Prostate gland (tissue), 2 donors: ENCODE measurements at regions not wholly inside any gene's neighbourhood (a gene's known extent, or its start where the extent isn't known, plus 50 kb on each side); places are given as distances from the start of the nearest gene placed in this dataset.
"Not testable (repeated sequence)": the region's sequence is repeated elsewhere in the genome, so short reads cannot be mapped to it uniquely, and the experiment has no call there.

Source experiments
- DNase-seq: peaks from one replicate; pipeline ENCODE4 v3.0.0-alpha.2; 2019; ENCODE audit warnings: low spot score
- H3K27ac ChIP-seq, 2 donors: fragments of 200-600 bp; sonication (generic); 2 replicates each; pipeline ENCODE4 v1.5.1; 2017 to 2019
- H3K27me3 ChIP-seq: fragments of 200-600 bp; sonication (generic); replicated peaks from 2 replicates; pipeline ENCODE4 v1.5.1; 2019; ENCODE audit not compliant: insufficient read depth
- H3K36me3 ChIP-seq, 2 donors: fragments of 200-600 bp; sonication (generic); 1 replicate in 1 of 2; 2 replicates in 1 of 2; pipeline versions ENCODE4 v1.5.1 to v1.8.1; 2017 to 2019
- H3K4me1 ChIP-seq: fragments of 200-600 bp; sonication (generic); replicated peaks from 2 replicates; pipeline ENCODE4 v1.5.1; 2019
- H3K4me3 ChIP-seq, 2 donors: fragments of 200-600 bp; sonication (generic); 2 replicates each; pipeline ENCODE4 v1.5.1; 2017 to 2019
- H3K9me3 ChIP-seq: fragments of 200-600 bp; sonication (generic); 2 replicates; pipeline ENCODE4 v1.5.1; 2017
- CTCF ChIP-seq, 4 experiments: fragments of 200-600 bp in 2 of 4; fragments of 450-650 bp in 2 of 4; sonication (generic) in 2 of 4; IDR thresholded peaks; 1 replicate in 3 of 4; 2 replicates in 1 of 4; pipeline ENCODE4 v1.5.1; 2016 to 2019; ENCODE audit warnings: antibody characterized with exemption in 4 of 4, mild to moderate bottlenecking in 2 of 4, moderate library complexity in 2 of 4
- POLR2A ChIP-seq: fragments of 450-650 bp; IDR thresholded peaks from one replicate; pipeline ENCODE4 v1.6.1; 2016; ENCODE audit warnings: antibody characterized with exemption, mild to moderate bottlenecking
- POLR2AphosphoS5 ChIP-seq: sonication (generic); formaldehyde crosslinking; IDR thresholded peaks from one replicate; pipeline ENCODE4 v1.6.1; 2017; ENCODE audit warnings: antibody characterized with exemption
- WGBS: methylation state at CpG from one replicate; pipeline ENCODE4 v1.1.5; 2018; 5-methylcytosine and 5-hydroxymethylcytosine counted together
- intact Hi-C: fragments of 100-400 bp; cut with DNase I; formaldehyde crosslinking; loops from one replicate; pipeline ENCODE4 v1.14.2; 2022

DNA sequence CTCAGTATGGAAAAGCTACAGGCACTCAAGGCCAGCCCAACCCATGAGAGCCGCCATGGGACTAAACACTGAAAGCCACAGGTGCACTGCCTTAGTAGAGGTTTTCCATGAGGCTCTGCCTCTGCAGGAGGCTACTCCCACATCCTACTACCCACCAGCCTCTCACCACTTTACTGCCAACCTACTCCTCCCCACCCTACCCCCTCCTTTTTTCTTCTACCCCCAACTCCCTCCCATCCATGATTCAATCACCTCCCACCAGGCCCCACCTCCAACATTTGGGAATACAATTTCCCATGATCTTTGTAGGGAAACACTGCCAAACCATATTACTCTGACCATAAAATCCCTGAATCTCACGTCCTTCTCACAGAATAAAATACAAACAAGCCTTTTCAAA lies 101.6 kb upstream of the CTSV start:
- Histone ChIP-seq H3K27me3 (no peaks in the 10 kb centered on the region), H3K4me3 (no peak overlapping the region), H3K4me1 (no peaks in the 10 kb centered on the region), H3K9me3 (no peaks in the 10 kb centered on the region), H3K36me3 (no peaks in the 10 kb centered on the region), H3K27ac (no peak overlapping the region)
- 50% methylated on average over 2 of the region's 2 CpGs for WGBS
- DNase-seq: no peak
- intact Hi-C loops: no loop called here
- TF ChIP-seq CTCF (IDR thresholded peaks at IDR 0.05) (no peak), POLR2AphosphoS5 (no peak), POLR2A (no peak)

- WGBS: 93% methylated on average over 2 of the region's 2 CpGs
- Histone ChIP-seq H3K27ac (no peak overlapping the region), H3K9me3 (no peaks in the 10 kb centered on the region), H3K4me3 (no peak overlapping the region), H3K27me3 (no peaks in the 10 kb centered on the region), H3K36me3 (no peaks in the 10 kb centered on the region), H3K4me1 (no peaks in the 10 kb centered on the region)
- intact Hi-C loops: no loop called here
- no peak for DNase-seq
- TF ChIP-seq POLR2AphosphoS5 (no peak), CTCF (IDR thresholded peaks at IDR 0.05) (no peak), POLR2A (no peak)
These were observed 97.5 kb upstream of the CTSV start for GRCh38 chr9:97136421-97136820.

DNA sequence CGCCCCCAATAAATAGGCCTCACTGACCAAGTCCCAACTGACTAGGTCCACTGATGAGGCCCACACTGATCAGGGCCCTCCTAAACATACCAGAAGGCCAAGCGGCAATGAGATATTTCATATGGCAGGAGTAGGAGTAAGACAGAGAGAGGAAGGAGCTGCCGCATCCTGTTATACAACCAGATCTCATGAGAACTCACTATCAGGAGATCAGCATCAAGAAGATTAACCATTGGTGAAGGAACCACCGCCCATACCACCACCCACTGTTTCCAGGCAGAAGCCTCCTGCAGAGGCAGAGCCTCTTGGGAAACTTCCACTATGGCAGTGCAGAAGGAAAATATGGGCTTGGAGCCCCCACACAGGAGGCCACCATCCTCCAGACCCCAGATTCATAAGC lies 95.0 kb upstream of the CTSV start:
- H3K27ac ChIP-seq, H3K27me3 ChIP-seq, H3K4me3 ChIP-seq, intact Hi-C loops, H3K4me1 ChIP-seq, DNase-seq, H3K9me3 ChIP-seq, H3K36me3 ChIP-seq: not testable (repeated sequence)
- WGBS: 95% methylated on average over 4 of the region's 4 CpGs

GRCh38 chr9:97132865-97133264 lies 93.9 kb upstream of the CTSV start:
- Histone ChIP-seq H3K9me3 (no peaks in the 10 kb centered on the region), H3K27ac (no peak overlapping the region), H3K4me3 (no peak overlapping the region), H3K4me1 (no peaks in the 10 kb centered on the region), H3K27me3 (no peaks in the 10 kb centered on the region), H3K36me3 (no peaks in the 10 kb centered on the region)
- intact Hi-C loops: no loop called here
- DNase-seq: no peak
- WGBS: 87% methylated on average over 2 of the region's 2 CpGs
- no peak for TF ChIP-seq POLR2A
- no peak for TF ChIP-seq CTCF (IDR thresholded peaks at IDR 0.05)
- no peak for TF ChIP-seq POLR2AphosphoS5

- H3K9me3 ChIP-seq, DNase-seq, intact Hi-C loops, H3K4me1 ChIP-seq, H3K4me3 ChIP-seq, H3K27me3 ChIP-seq, H3K36me3 ChIP-seq, H3K27ac ChIP-seq: not testable (repeated sequence)
- WGBS: 93% methylated on average over 16 of the region's 16 CpGs
These were observed 91.9 kb upstream of the CTSV start for GRCh38 chr9:97130864-97131263.

DNA sequence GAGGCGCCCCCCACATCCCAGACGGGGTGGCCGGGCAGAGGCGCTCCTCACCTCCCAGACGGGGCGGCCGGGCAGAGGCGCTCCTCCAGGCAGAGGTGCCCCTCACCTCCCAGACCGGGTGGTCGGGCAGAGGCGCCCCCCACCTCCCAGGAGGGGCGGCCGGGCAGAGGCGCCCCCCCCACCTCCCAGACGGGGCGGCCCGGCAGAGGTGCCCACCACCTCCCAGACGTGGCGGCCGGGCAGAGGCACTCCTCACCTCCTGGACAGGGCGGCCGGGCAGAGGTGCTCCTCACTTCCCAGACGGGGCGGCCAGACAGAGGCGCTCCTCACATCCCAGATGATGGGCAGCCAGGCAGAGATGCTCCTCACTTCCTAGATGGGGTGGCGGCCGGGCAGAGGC lies 91.4 kb upstream of the CTSV start:
- 95% methylated on average over 22 of the region's 27 CpGs for WGBS
- H3K27ac ChIP-seq, H3K36me3 ChIP-seq, H3K27me3 ChIP-seq, DNase-seq, H3K4me3 ChIP-seq, H3K4me1 ChIP-seq, intact Hi-C loops, H3K9me3 ChIP-seq: not testable (repeated sequence)

DNA sequence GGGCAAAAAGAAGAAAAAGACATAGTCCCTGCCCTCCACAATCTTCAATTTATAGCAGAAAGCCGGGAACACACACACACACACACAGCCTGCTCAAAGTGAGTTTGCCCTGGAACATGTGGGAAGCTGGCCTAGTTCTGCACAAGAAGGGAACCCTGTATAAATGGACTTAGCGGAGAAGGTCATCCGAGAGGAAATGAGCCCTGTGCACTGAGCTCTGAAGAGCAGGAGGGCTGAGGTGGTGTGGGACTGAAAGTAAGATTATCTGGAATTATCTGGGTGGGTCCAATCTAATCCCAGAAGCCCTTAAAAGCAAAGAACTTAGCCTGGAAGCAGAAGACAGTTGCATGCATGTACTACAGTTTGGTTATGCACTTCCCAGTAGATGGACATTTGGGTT lies 90.0 kb upstream of the CTSV start:
- Histone ChIP-seq H3K9me3 (no peaks in the 10 kb centered on the region), H3K4me3 (no peak overlapping the region), H3K27me3 (no peaks in the 10 kb centered on the region), H3K27ac (no peak overlapping the region), H3K36me3 (no peaks in the 10 kb centered on the region), H3K4me1 (no peaks in the 10 kb centered on the region)
- WGBS: 91% methylated on average over 3 of the region's 3 CpGs
- intact Hi-C loops: no loop called here
- no peak for DNase-seq
- TF ChIP-seq POLR2AphosphoS5 (no peak), POLR2A (no peak), CTCF (IDR thresholded peaks at IDR 0.05) (no peak)
